SU-DHL-6 (cell line): ENCODE measurements at regions not wholly inside any gene's neighbourhood (a gene's known extent, or its start where the extent isn't known, plus 50 kb on each side); places are given as distances from the start of the nearest gene placed in this dataset.
"Not testable (repeated sequence)": the region's sequence is repeated elsewhere in the genome, so short reads cannot be mapped to it uniquely, and the experiment has no call there.

Experiments used
- EZH2phosphoT487 ChIP-seq: fragments of 200-600 bp; sonication (generic), shearing (Covaris generic); conservative IDR thresholded peaks from 2 replicates; pipeline ENCODE4 v1.6.1; 2018; ENCODE audit warnings: mild to moderate bottlenecking, antibody characterized with exemption, low read length, moderate library complexity, mixed read lengths
- TF ChIP-seq, protein P1 (sequence below): fragments of 200-600 bp; sonication (generic); IDR thresholded peaks from one replicate; pipeline ENCODE4 v1.5.1; 2017; ENCODE audit warnings: antibody characterized with exemption, mild to moderate bottlenecking, low read length, moderate library complexity; ENCODE audit not compliant: insufficient read depth, poor library complexity, severe bottlenecking

- TF ChIP-seq EZH2phosphoT487: not testable (repeated sequence)
- TF ChIP-seq, protein P1, sequence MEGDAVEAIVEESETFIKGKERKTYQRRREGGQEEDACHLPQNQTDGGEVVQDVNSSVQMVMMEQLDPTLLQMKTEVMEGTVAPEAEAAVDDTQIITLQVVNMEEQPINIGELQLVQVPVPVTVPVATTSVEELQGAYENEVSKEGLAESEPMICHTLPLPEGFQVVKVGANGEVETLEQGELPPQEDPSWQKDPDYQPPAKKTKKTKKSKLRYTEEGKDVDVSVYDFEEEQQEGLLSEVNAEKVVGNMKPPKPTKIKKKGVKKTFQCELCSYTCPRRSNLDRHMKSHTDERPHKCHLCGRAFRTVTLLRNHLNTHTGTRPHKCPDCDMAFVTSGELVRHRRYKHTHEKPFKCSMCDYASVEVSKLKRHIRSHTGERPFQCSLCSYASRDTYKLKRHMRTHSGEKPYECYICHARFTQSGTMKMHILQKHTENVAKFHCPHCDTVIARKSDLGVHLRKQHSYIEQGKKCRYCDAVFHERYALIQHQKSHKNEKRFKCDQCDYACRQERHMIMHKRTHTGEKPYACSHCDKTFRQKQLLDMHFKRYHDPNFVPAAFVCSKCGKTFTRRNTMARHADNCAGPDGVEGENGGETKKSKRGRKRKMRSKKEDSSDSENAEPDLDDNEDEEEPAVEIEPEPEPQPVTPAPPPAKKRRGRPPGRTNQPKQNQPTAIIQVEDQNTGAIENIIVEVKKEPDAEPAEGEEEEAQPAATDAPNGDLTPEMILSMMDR: not testable (repeated sequence)
Observed at GRCh38 chr5:62837330-62837729, 258.7 kb downstream of the LRRC70 start.
